ENCODE measurements at regions not wholly inside any gene's neighbourhood (a gene's known extent, or its start where the extent isn't known, plus 50 kb on each side); places are given as distances from the start of the nearest gene placed in this dataset.

GRCh38 chr2:82793711-82794435 is 1665.2 kb downstream of the SUCLG1 start:
- TF ChIP-seq CTCF (optimal IDR thresholded peaks at IDR 0.05 in 1 of 3, IDR thresholded peaks at IDR 0.05 in 1 of 3, conservative IDR thresholded peaks at IDR 0.05 in 1 of 3; ENCODE audit: extremely low read depth in 1 of 3, insufficient read depth in 2 of 3, low read length in 3 of 3) (no peak), EZH2 (IDR thresholded peaks at IDR 0.05; ENCODE audit: low read length) (no peak)
- no peak for FAIRE-seq
- H3K4me2 ChIP-seq (ENCODE audit: control insufficient read depth, extremely low read depth, insufficient read depth, low read depth, low read length) = no peak overlapping the region
- H3K79me2 ChIP-seq (ENCODE audit: control insufficient read depth, insufficient read depth, low read length) = no peaks in the 10 kb centered on the region
- no peaks in the 10 kb centered on the region for H4K20me1 ChIP-seq (ENCODE audit: control insufficient read depth, extremely low read depth, insufficient read depth, low read length)
- no peak overlapping the region for H3K27ac ChIP-seq (ENCODE audit: control insufficient read depth, insufficient read depth, low read length)
- no peaks in the 10 kb centered on the region for H3K4me1 ChIP-seq (ENCODE audit: control insufficient read depth, extremely low read depth, insufficient read depth, low read length)
- H3K9ac ChIP-seq (ENCODE audit: control insufficient read depth, extremely low read depth, insufficient read depth, low read length) = no peak overlapping the region
- DNase-seq (ENCODE audit: low read depth, low spot score) = no peak
- H3K4me3 ChIP-seq (ENCODE audit: control insufficient read depth in 2 of 3, extremely low read depth in 1 of 3, insufficient read depth in 2 of 3, low read depth in 1 of 3, low read length in 3 of 3) = no peak overlapping the region
- H3K9me1 ChIP-seq (ENCODE audit: control insufficient read depth, extremely low read depth, insufficient read depth, low read length) = no peaks in the 10 kb centered on the region
- dilution Hi-C loops (cut with MboI; ENCODE audit: extremely low pct_ligation_motif_present, low sequenced_read_pairs) = no loop called here
- H3K9me3 ChIP-seq (ENCODE audit: control insufficient read depth, low read depth, low read length) = peaks cover 1% of the 10 kb centered on the region
- no peaks in the 10 kb centered on the region for H3K36me3 ChIP-seq (ENCODE audit: control insufficient read depth in 2 of 2, extremely low read depth in 1 of 2, insufficient read depth in 2 of 2, low read length in 2 of 2)
- no peak overlapping the region for H2AFZ ChIP-seq (ENCODE audit: control insufficient read depth, low read length)
- H3K27me3 ChIP-seq (ENCODE audit: control insufficient read depth, extremely low read depth, insufficient read depth, low read length) = no peaks in the 10 kb centered on the region

GRCh38 chr2:82792316-82792715 is 1666.8 kb downstream of the SUCLG1 start:
- H3K9me1 ChIP-seq (ENCODE audit: control insufficient read depth, extremely low read depth, insufficient read depth, low read length) = no peaks in the 10 kb centered on the region
- H3K27ac ChIP-seq (ENCODE audit: control insufficient read depth, insufficient read depth, low read length) = no peak overlapping the region
- no peaks in the 10 kb centered on the region for H3K79me2 ChIP-seq (ENCODE audit: control insufficient read depth, insufficient read depth, low read length)
- dilution Hi-C loops (cut with MboI; ENCODE audit: extremely low pct_ligation_motif_present, low sequenced_read_pairs) = no loop called here
- H3K9ac ChIP-seq (ENCODE audit: control insufficient read depth, extremely low read depth, insufficient read depth, low read length) = no peak overlapping the region
- no peak overlapping the region for H3K4me2 ChIP-seq (ENCODE audit: control insufficient read depth, extremely low read depth, insufficient read depth, low read depth, low read length)
- no peak overlapping the region for H3K4me3 ChIP-seq (ENCODE audit: control insufficient read depth in 2 of 3, extremely low read depth in 1 of 3, insufficient read depth in 2 of 3, low read depth in 1 of 3, low read length in 3 of 3)
- DNase-seq (ENCODE audit: low read depth, low spot score) = no peak
- H2AFZ ChIP-seq (ENCODE audit: control insufficient read depth, low read length) = no peak overlapping the region
- H3K27me3 ChIP-seq (ENCODE audit: control insufficient read depth, extremely low read depth, insufficient read depth, low read length) = no peaks in the 10 kb centered on the region
- H3K4me1 ChIP-seq (ENCODE audit: control insufficient read depth, extremely low read depth, insufficient read depth, low read length) = no peaks in the 10 kb centered on the region
- no peak for FAIRE-seq
- TF ChIP-seq EZH2 (IDR thresholded peaks at IDR 0.05; ENCODE audit: low read length) (no peak), CTCF (optimal IDR thresholded peaks at IDR 0.05 in 1 of 3, IDR thresholded peaks at IDR 0.05 in 1 of 3, conservative IDR thresholded peaks at IDR 0.05 in 1 of 3; ENCODE audit: extremely low read depth in 1 of 3, insufficient read depth in 2 of 3, low read length in 3 of 3) (no peak)
- H3K9me3 ChIP-seq (ENCODE audit: control insufficient read depth, low read depth, low read length) = peaks cover 1% of the 10 kb centered on the region
- H3K36me3 ChIP-seq (ENCODE audit: control insufficient read depth in 2 of 2, extremely low read depth in 1 of 2, insufficient read depth in 2 of 2, low read length in 2 of 2) = no peaks in the 10 kb centered on the region
- no peaks in the 10 kb centered on the region for H4K20me1 ChIP-seq (ENCODE audit: control insufficient read depth, extremely low read depth, insufficient read depth, low read length)
